C4-2B (cell line): ENCODE measurements at regions not wholly inside any gene's neighbourhood (a gene's known extent, or its start where the extent isn't known, plus 50 kb on each side); places are given as distances from the start of the nearest gene placed in this dataset.
"Not testable (repeated sequence)": the region's sequence is repeated elsewhere in the genome, so short reads cannot be mapped to it uniquely, and the experiment has no call there.

Experiments
- H3K27ac ChIP-seq: fragments of 450-650 bp; 2 replicates; pipeline ENCODE4 v1.5.1; 2017
- ZFX ChIP-seq: fragments of 450-650 bp; IDR thresholded peaks from 2 replicates; pipeline ENCODE4 v1.6.1; 2017
- TF ChIP-seq, protein P1 (sequence below): fragments of 450-650 bp; conservative IDR thresholded peaks from 2 replicates; pipeline ENCODE4 v1.5.1; 2017; ENCODE audit warnings: mild to moderate bottlenecking

DNA sequence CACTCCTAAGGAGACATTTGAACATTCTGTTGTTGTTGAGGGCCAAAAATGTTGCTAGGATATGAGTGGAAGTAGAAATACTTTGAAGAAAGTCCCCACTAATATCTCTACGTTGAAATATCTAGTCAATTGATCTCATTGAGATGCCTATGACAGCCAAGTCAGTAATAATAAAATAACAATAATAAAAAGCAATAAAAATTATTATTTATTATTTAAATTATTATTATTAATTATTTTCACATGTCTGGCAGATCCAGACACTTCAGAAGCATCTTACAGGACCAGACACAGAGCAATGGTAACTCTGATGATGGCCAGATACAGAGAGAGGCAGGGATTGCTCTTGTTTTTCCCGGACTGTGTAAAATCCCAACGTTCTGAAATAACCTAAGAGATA lies 143.5 kb upstream of the PALMD start:
- H3K27ac ChIP-seq = no peak overlapping the region
- TF ChIP-seq, protein P1, sequence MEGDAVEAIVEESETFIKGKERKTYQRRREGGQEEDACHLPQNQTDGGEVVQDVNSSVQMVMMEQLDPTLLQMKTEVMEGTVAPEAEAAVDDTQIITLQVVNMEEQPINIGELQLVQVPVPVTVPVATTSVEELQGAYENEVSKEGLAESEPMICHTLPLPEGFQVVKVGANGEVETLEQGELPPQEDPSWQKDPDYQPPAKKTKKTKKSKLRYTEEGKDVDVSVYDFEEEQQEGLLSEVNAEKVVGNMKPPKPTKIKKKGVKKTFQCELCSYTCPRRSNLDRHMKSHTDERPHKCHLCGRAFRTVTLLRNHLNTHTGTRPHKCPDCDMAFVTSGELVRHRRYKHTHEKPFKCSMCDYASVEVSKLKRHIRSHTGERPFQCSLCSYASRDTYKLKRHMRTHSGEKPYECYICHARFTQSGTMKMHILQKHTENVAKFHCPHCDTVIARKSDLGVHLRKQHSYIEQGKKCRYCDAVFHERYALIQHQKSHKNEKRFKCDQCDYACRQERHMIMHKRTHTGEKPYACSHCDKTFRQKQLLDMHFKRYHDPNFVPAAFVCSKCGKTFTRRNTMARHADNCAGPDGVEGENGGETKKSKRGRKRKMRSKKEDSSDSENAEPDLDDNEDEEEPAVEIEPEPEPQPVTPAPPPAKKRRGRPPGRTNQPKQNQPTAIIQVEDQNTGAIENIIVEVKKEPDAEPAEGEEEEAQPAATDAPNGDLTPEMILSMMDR = no peak
- no peak for TF ChIP-seq ZFX

DNA sequence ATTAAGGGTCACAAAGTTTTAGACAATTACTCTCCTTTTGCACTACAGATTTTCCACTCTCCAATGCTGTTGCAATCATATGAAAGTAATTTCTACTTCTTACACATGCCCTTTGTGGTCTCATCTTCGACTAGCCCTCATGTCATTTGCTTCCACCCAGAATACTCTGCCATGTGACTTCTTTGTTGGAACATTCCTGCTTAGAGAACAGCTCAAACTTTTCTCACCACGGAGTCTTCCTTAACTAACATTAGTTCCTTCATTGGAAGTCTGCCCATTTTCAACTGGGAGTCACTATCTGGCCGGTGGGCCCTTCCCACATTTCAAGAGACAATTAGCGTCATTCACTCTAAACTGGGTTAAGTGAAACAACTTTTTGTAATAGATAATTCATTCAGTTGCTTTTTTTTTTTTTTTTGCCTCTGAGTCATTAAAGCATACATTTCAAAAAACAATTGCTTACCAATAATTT lies 142.6 kb upstream of the PALMD start:
- TF ChIP-seq ZFX = no peak
- TF ChIP-seq, protein P1 = no peak
- H3K27ac ChIP-seq = no peak overlapping the region

DNA sequence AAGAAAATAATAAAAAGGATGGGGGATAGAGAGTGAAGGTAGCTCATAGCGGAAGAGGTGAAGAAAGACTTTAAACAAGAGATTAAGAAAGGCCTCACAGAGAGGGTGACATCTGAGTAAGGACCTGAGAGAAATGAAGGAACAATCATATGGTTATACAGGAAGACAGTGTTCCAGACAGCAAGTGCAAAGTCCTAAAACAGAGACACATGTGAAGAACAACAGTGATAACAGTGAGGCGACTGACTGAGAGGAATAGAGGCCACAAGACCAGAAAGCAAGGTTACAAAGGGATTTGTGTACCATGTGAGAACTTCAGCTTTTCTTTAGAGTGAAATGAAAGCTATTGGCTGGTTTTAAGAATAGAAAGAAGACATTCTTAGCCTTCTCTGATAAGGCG lies 141.6 kb upstream of the PALMD start:
- no peak for TF ChIP-seq ZFX
- TF ChIP-seq, protein P1 = no peak
- no peak overlapping the region for H3K27ac ChIP-seq

DNA sequence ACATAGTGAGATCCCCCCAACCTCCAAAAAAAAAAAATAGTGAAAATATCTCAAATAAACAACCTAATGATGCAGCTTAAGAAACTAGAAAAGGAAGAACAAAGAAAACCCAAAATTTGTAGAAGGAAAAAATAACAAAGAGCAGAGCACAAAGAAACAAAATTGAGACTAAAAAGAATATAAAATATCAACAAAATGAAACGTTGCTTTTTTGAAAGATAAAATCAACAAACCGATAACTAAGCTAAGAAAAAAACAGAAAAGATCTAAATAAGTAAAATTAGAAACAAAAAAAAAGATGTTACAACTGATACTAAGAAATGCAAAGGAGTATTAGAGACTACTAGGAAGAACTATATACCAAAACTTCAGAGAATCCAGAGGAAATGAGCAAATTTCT lies 139.3 kb upstream of the PALMD start:
- TF ChIP-seq, protein P1 = no peak
- no peak for TF ChIP-seq ZFX
- no peak overlapping the region for H3K27ac ChIP-seq

DNA sequence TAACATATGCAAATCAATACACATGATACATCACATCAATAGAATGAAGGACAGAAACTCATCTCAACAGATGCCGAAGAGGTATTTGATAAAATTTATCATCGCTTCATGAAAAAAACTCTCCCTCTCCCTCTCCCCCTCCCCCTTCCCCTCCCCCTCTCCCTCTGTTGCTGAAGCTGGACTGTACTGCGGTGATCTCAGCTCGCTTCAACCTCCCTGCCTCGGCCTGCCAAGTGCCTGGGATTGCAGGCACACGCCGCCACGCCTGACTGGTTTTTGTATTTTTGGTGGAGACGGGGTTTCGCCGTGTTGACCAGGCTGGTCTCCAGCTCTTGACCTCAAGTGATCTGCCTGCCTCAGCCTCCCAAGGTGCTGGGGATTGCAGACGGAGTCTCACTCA lies 138.5 kb upstream of the PALMD start:
- not testable (repeated sequence) for H3K27ac ChIP-seq

DNA sequence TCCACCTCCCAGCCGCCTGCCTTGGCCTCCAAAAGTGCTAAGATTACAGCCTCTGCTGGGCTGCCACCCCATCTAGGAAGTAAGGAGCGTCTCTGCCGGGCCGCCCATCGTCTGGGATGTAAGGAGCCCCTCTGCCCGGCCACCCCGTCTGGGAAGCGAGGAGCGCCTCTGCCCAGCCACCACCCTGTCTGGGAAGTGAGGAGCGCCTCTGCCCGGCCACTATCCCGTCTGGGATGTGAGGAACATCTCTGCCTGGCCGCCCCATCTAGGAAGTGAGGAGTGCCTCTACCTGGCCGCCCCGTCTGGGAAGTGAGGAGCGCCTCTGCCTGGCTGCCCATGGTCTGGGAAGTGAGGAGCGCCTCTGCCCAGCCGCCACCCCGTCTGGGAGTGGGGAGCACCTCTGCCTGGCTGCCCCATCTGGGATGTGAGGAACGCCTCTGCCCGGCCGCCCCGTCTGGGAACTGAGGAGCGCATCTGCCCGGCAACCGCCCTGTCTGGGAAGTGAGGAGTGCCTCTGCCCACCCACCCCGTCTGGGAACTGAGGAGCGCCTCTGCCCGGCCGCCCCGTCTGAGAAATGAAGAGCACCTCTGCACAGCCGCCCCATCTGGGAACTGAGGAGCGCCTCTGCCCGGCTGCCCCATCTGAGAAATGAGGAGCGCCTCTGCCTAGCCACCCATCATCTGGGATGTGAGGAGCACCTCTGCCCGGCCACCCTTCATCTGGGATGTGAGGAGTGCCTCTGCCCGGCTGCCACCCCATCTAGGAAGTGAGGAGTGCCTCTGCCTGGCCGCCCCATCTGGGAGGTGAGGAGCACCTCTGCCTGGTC lies 137.8 kb upstream of the PALMD start:
- no peak for TF ChIP-seq ZFX
- TF ChIP-seq, protein P1 = no peak
- no peak overlapping the region for H3K27ac ChIP-seq

DNA sequence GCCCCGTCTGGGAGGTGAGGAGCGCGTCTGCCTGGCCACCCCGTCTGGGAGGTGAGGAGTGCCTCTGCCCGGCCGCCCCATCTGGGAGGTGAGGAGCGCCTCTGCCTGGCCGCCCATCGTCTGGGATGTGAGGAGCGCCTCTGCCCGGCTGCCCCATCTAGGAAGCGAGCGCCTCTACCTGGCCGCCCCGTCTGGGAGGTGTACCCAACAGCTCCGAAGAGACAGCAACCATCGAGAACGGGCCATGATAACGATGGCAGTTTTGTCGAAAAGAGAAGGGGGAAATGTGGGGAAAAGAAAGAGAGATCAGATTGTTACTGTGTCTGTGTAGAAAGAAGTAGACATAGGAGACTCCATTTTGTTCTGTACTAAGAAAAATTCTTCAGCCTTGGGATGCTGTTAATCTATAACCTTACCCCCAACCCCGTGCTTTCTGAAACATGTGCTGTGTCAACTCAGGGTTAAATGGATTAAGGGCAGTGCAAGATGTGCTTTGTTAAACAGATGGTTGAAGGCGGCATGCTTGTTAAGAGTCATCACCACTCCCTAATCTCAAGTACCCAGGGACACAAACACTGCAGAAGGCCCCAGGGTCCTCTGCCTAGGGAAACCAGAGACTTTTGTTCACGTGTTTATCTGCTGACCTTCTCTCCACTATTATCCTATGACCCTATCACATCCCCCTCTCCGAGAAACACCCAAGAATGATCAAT lies 137.0 kb upstream of the PALMD start:
- H3K27ac ChIP-seq = not testable (repeated sequence)

DNA sequence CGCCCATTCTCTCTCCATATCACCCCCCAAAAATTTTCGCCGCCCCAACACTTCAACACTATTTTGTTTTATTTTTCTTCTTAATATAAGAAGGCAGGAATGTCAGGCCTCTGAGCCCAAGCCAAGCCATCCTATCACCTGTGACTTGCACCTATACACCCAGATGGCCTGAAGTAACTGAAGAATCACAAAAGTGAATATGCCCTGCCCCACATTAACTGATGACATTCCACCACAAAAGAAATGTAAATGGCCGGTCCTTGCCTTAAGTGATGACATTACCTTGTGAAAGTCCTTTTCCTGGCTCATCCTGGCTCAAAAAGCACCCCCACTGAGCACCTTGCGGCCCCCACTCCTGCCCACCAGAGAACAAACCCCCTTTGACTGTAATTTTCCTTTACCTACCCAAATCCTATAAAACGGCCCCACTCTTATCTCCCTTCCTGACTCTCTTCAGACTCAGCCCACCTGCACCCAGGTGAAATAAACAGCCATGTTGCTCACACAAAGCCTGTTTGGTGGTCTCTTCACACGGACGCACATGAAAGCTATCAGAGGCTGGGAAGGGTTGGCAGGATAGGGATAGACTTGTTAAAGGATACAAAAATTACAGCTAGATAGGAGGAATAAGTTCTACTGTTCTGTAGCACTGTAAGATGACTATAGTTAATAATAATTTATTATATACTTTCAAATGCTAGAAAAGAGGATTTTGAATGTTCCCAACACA lies 130.9 kb upstream of the PALMD start:
- H3K27ac ChIP-seq = not testable (repeated sequence)
